Esophagus muscularis mucosa (tissue), 3 donors: ENCODE measurements at regions not wholly inside any gene's neighbourhood (a gene's known extent, or its start where the extent isn't known, plus 50 kb on each side); places are given as distances from the start of the nearest gene placed in this dataset.

Source experiments
- CTCF ChIP-seq, 3 experiments: fragments of 200-600 bp in 2 of 3; fragments of 450-650 bp in 1 of 3; sonication (generic) in 2 of 3; IDR thresholded peaks; one replicate each; pipeline ENCODE4 v1.5.1; 2017 to 2019; ENCODE audit warnings: antibody characterized with exemption in 3 of 3, mild to moderate bottlenecking in 2 of 3, moderate library complexity in 1 of 3
- POLR2A ChIP-seq: fragments of 450-650 bp; IDR thresholded peaks from one replicate; pipeline ENCODE4 v1.6.1; 2017; ENCODE audit warnings: antibody characterized with exemption, moderate library complexity, mild to moderate bottlenecking, low read depth
- POLR2AphosphoS5 ChIP-seq, 2 donors: sonication (generic); formaldehyde crosslinking; IDR thresholded peaks; one replicate each; pipeline ENCODE4 v1.6.1; 2017; ENCODE audit warnings: antibody characterized with exemption in 2 of 2

- TF ChIP-seq CTCF (IDR thresholded peaks at IDR 0.05): no peak
- no peak for TF ChIP-seq POLR2AphosphoS5 (IDR thresholded peaks at IDR 0.05)
- no peak for TF ChIP-seq POLR2A
Measured at GRCh38 chr5:101435768-101436167, 532.7 kb upstream of the ST8SIA4 start.
